Neutrophil (primary cell): ENCODE measurements at regions not wholly inside any gene's neighbourhood (a gene's known extent, or its start where the extent isn't known, plus 50 kb on each side); places are given as distances from the start of the nearest gene placed in this dataset.

ENCODE experiments used
- H3K27ac ChIP-seq: fragments of 200-600 bp; sonication (generic); 2 replicates; pipeline ENCODE4 v1.5.1; 2016; ENCODE audit warnings: mild to moderate bottlenecking, moderate library complexity
- H3K27me3 ChIP-seq: fragments of 200-600 bp; sonication (generic); 2 replicates; pipeline ENCODE4 v1.6.0; 2016; ENCODE audit warnings: mild to moderate bottlenecking
- H3K36me3 ChIP-seq: fragments of 200-600 bp; sonication (generic); 2 replicates; pipeline ENCODE4 v1.5.1; 2017
- H3K4me1 ChIP-seq, 2 experiments: fragments of 200-600 bp in 1 of 2; sonication (generic) in 1 of 2; 1 replicate in 1 of 2; 2 replicates in 1 of 2; pipeline versions ENCODE4 v1.5.1 to v1.6.1; 2013 to 2016; ENCODE audit warnings: low read depth in 1 of 2, low read length in 1 of 2, mild to moderate bottlenecking in 1 of 2, moderate library complexity in 1 of 2; ENCODE audit not compliant: control insufficient read depth in 1 of 2, insufficient read depth in 1 of 2
- H3K4me3 ChIP-seq, 2 experiments: fragments of 200-600 bp in 1 of 2; sonication (generic) in 1 of 2; 1 replicate in 1 of 2; 2 replicates in 1 of 2; pipeline ENCODE4 v1.5.1; 2013 to 2016; ENCODE audit warnings: low read depth in 1 of 2, low read length in 1 of 2, mild to moderate bottlenecking in 1 of 2, moderate library complexity in 1 of 2
- H3K9me3 ChIP-seq: fragments of 200-600 bp; sonication (generic); 2 replicates; pipeline ENCODE4 v1.5.1; 2016
- CTCF ChIP-seq: fragments of 200-600 bp; sonication (generic); IDR thresholded peaks from 2 replicates; pipeline ENCODE4 v1.5.1; 2016; ENCODE audit warnings: antibody characterized with exemption

GRCh38 chr5:158033724-158034123 lies 174.8 kb upstream of the CLINT1 start:
- H3K27ac ChIP-seq: no peak overlapping the region
- H3K4me3 ChIP-seq: no peak overlapping the region
- peaks cover 11% of the 10 kb centered on the region for H3K27me3 ChIP-seq
- no peaks in the 10 kb centered on the region for H3K9me3 ChIP-seq
- H3K4me1 ChIP-seq: no peaks in the 10 kb centered on the region
- no peaks in the 10 kb centered on the region for H3K36me3 ChIP-seq
- no peak for TF ChIP-seq CTCF

GRCh38 chr5:158033076-158033475 lies 174.1 kb upstream of the CLINT1 start:
- Histone ChIP-seq H3K4me1 (no peaks in the 10 kb centered on the region), H3K27ac (no peak overlapping the region), H3K27me3 (peaks cover 17% of the 10 kb centered on the region), H3K9me3 (no peaks in the 10 kb centered on the region), H3K4me3 (no peak overlapping the region), H3K36me3 (no peaks in the 10 kb centered on the region)
- TF ChIP-seq CTCF: no peak

- no peaks in the 10 kb centered on the region for H3K9me3 ChIP-seq
- H3K36me3 ChIP-seq: no peaks in the 10 kb centered on the region
- H3K4me3 ChIP-seq: no peak overlapping the region
- no peak overlapping the region for H3K27ac ChIP-seq
- no peaks in the 10 kb centered on the region for H3K4me1 ChIP-seq
- H3K27me3 ChIP-seq: peaks cover 24% of the 10 kb centered on the region
- TF ChIP-seq CTCF: no peak
These were observed 173.3 kb upstream of the CLINT1 start for GRCh38 chr5:158032246-158032645.

- Histone ChIP-seq H3K27ac (no peak overlapping the region), H3K27me3 (peaks cover 49% of the 10 kb centered on the region), H3K36me3 (no peaks in the 10 kb centered on the region), H3K4me3 (no peak overlapping the region), H3K9me3 (no peaks in the 10 kb centered on the region), H3K4me1 (no peaks in the 10 kb centered on the region)
- TF ChIP-seq CTCF: no peak
These were observed 169.1 kb upstream of the CLINT1 start for GRCh38 chr5:158027806-158028775.

GRCh38 chr5:158026304-158027031 lies 167.5 kb upstream of the CLINT1 start:
- no peaks in the 10 kb centered on the region for H3K9me3 ChIP-seq
- no peak overlapping the region for H3K27ac ChIP-seq

More at GRCh38 chr5:158026304-158027031, 167.5 kb upstream of the CLINT1 start:
- H3K27me3 ChIP-seq: peaks cover 52% of the 10 kb centered on the region
- TF ChIP-seq CTCF: no peak
- no peaks in the 10 kb centered on the region for H3K36me3 ChIP-seq
- H3K4me3 ChIP-seq: no peak overlapping the region
- H3K4me1 ChIP-seq: no peaks in the 10 kb centered on the region
